Thoracic aorta (tissue), 2 donors: ENCODE measurements at regions not wholly inside any gene's neighbourhood (a gene's known extent, or its start where the extent isn't known, plus 50 kb on each side); places are given as distances from the start of the nearest gene placed in this dataset.

ENCODE experiments used
- ATAC-seq: fragments of 150-250 bp; one replicate; pipeline ENCODE4 v1.8.0; 2017; ENCODE audit warnings: low read depth; ENCODE audit not compliant: insufficient number of reproducible peaks, low FRiP score
- DNase-seq: peaks from one replicate; pipeline ENCODE4 v3.0.0-alpha.2; 2020; ENCODE audit warnings: low spot score
- H3K27ac ChIP-seq, 2 donors: fragments of 200-600 bp; sonication (generic); 1 replicate in 1 of 2; 2 replicates in 1 of 2; pipeline ENCODE4 v1.5.1; 2016; ENCODE audit warnings: mild to moderate bottlenecking in 2 of 2, moderate library complexity in 2 of 2
- H3K27me3 ChIP-seq: fragments of 200-600 bp; sonication (generic); replicated peaks from 2 replicates; pipeline ENCODE4 v1.6.0; 2016; ENCODE audit warnings: mild to moderate bottlenecking; ENCODE audit not compliant: insufficient read depth
- H3K36me3 ChIP-seq: fragments of 200-600 bp; sonication (generic); one replicate; pipeline ENCODE4 v1.5.1; 2016
- H3K4me1 ChIP-seq, 2 donors: fragments of 200-600 bp; sonication (generic); 1 replicate in 1 of 2; 2 replicates in 1 of 2; pipeline versions ENCODE4 v1.5.1 to v1.6.0; 2016; ENCODE audit warnings: low read depth in 2 of 2, mild to moderate bottlenecking in 1 of 2; ENCODE audit not compliant: control insufficient read depth in 1 of 2
- H3K4me3 ChIP-seq: fragments of 200-600 bp; sonication (generic); 2 replicates; pipeline ENCODE4 v1.5.1; 2016; ENCODE audit warnings: mild to moderate bottlenecking
- H3K9me3 ChIP-seq: fragments of 200-600 bp; sonication (generic); 2 replicates; pipeline ENCODE4 v1.5.1; 2016
- CTCF ChIP-seq: fragments of 200-600 bp; sonication (generic); IDR thresholded peaks from one replicate; pipeline ENCODE4 v1.5.1; 2019; ENCODE audit warnings: antibody characterized with exemption

- no peaks in the 10 kb centered on the region for H3K4me1 ChIP-seq
- H3K9me3 ChIP-seq = no peaks in the 10 kb centered on the region
- H3K36me3 ChIP-seq = no peaks in the 10 kb centered on the region
- no peak overlapping the region for H3K4me3 ChIP-seq
- no peak for DNase-seq
- no peak for ATAC-seq
- TF ChIP-seq CTCF = no peak
- no peaks in the 10 kb centered on the region for H3K27me3 ChIP-seq
- H3K27ac ChIP-seq = no peak overlapping the region
These were observed 412.3 kb downstream of the NPHP4 start for GRCh38 chr1:5579966-5580365.

- no peak for ATAC-seq
- no peak for DNase-seq
- Histone ChIP-seq H3K4me3 (no peak overlapping the region), H3K9me3 (no peaks in the 10 kb centered on the region), H3K27me3 (no peaks in the 10 kb centered on the region), H3K36me3 (no peaks in the 10 kb centered on the region), H3K27ac (no peak overlapping the region), H3K4me1 (no peaks in the 10 kb centered on the region)
- no peak for TF ChIP-seq CTCF
These were observed 413.5 kb downstream of the NPHP4 start for GRCh38 chr1:5578690-5579089.

GRCh38 chr1:5577255-5578040, 414.8 kb downstream of the NPHP4 start:
- no peak for TF ChIP-seq CTCF
- no peaks in the 10 kb centered on the region for H3K4me1 ChIP-seq
- no peaks in the 10 kb centered on the region for H3K27me3 ChIP-seq
- no peak for DNase-seq
- H3K9me3 ChIP-seq = no peaks in the 10 kb centered on the region
- no peak overlapping the region for H3K4me3 ChIP-seq
- H3K27ac ChIP-seq = no peak overlapping the region
- no peaks in the 10 kb centered on the region for H3K36me3 ChIP-seq
- no peak for ATAC-seq

- H3K27ac ChIP-seq = no peak overlapping the region
- no peak overlapping the region for H3K4me3 ChIP-seq
- no peaks in the 10 kb centered on the region for H3K4me1 ChIP-seq
- no peaks in the 10 kb centered on the region for H3K9me3 ChIP-seq
- ATAC-seq (no peak), DNase-seq (no peak)
- TF ChIP-seq CTCF = no peak
- H3K27me3 ChIP-seq = no peaks in the 10 kb centered on the region
- no peaks in the 10 kb centered on the region for H3K36me3 ChIP-seq
These were observed 415.6 kb downstream of the NPHP4 start for GRCh38 chr1:5576673-5577065.

GRCh38 chr1:5576011-5576672, 416.1 kb downstream of the NPHP4 start:
- DNase-seq (no peak), ATAC-seq (no peak)
- H3K27me3 ChIP-seq = no peaks in the 10 kb centered on the region

More at GRCh38 chr1:5576011-5576672, 416.1 kb downstream of the NPHP4 start:
- Histone ChIP-seq H3K27ac (no peak overlapping the region), H3K4me3 (no peak overlapping the region), H3K36me3 (no peaks in the 10 kb centered on the region), H3K9me3 (no peaks in the 10 kb centered on the region), H3K4me1 (no peaks in the 10 kb centered on the region)
- TF ChIP-seq CTCF = no peak
